DMS53 treated with DMSO at 0.1 percent for 48 hours (cell line): ENCODE measurements at regions not wholly inside any gene's neighbourhood (a gene's known extent, or its start where the extent isn't known, plus 50 kb on each side); places are given as distances from the start of the nearest gene placed in this dataset.

Experiments
- DNase-seq: peaks from one replicate; lab custom pipeline; 2025; ENCODE audit not compliant: unreplicated experiment; lab: John Stamatoyannopoulos, UW

- DNase-seq, result peak; percentile 86
These were observed 390.5 kb downstream of the DIPK2A start for GRCh38 chr3:144362126-144362525.

- DNase-seq, result no peak
These were observed 392.2 kb downstream of the DIPK2A start for GRCh38 chr3:144363856-144364255.

GRCh38 chr3:144364737-144365136 lies 393.1 kb downstream of the DIPK2A start:
- no peak for DNase-seq

- DNase-seq, result peak; percentile 71
These were observed 397.7 kb downstream of the DIPK2A start for GRCh38 chr3:144369129-144369879.

GRCh38 chr3:144375088-144375487 lies 403.5 kb downstream of the DIPK2A start:
- DNase-seq, result peak; percentile 93

- no peak for DNase-seq
These were observed 409.2 kb downstream of the DIPK2A start for GRCh38 chr3:144380849-144381248.

- DNase-seq, result no peak
These were observed 410.0 kb downstream of the DIPK2A start for GRCh38 chr3:144381607-144382006.

GRCh38 chr3:144384241-144384979 lies 412.8 kb downstream of the DIPK2A start:
- DNase-seq, result no peak

GRCh38 chr3:144390786-144391185 lies 419.2 kb downstream of the DIPK2A start:
- no peak for DNase-seq

GRCh38 chr3:144391236-144391635 lies 419.6 kb downstream of the DIPK2A start:
- DNase-seq, result no peak

- DNase-seq, result peak; percentile 24
These were observed 422.4 kb downstream of the DIPK2A start for GRCh38 chr3:144394032-144394431.

GRCh38 chr3:144402430-144402829 lies 430.8 kb downstream of the DIPK2A start:
- DNase-seq, result no peak

- DNase-seq, result no peak
These were observed 431.4 kb downstream of the DIPK2A start for GRCh38 chr3:144403040-144403457.

- DNase-seq, result no peak
These were observed 435.7 kb downstream of the DIPK2A start for GRCh38 chr3:144407335-144407734.

GRCh38 chr3:144409319-144409718 lies 437.7 kb downstream of the DIPK2A start:
- no peak for DNase-seq

- no peak for DNase-seq
These were observed 441.4 kb downstream of the DIPK2A start for GRCh38 chr3:144413068-144413467.

- peak; percentile 63 for DNase-seq
These were observed 443.9 kb downstream of the DIPK2A start for GRCh38 chr3:144415492-144415891.

- no peak for DNase-seq
These were observed 453.0 kb downstream of the DIPK2A start for GRCh38 chr3:144424606-144425005.

GRCh38 chr3:144426366-144426765 lies 454.7 kb downstream of the DIPK2A start:
- no peak for DNase-seq

- no peak for DNase-seq
These were observed 455.3 kb downstream of the DIPK2A start for GRCh38 chr3:144426967-144427366.

GRCh38 chr3:144429719-144430121 lies 458.1 kb downstream of the DIPK2A start:
- DNase-seq, result no peak

GRCh38 chr3:144431134-144431533 lies 459.5 kb downstream of the DIPK2A start:
- no peak for DNase-seq
